Mucosa of descending colon (tissue), 3 donors: ENCODE measurements at regions not wholly inside any gene's neighbourhood (a gene's known extent, or its start where the extent isn't known, plus 50 kb on each side); places are given as distances from the start of the nearest gene placed in this dataset.

Experiments used
- ATAC-seq: fragments of 200-7000 bp; cut with Tn5 transposase; one replicate; pipeline ENCODE4 v1.9.1; 2020; ENCODE audit warnings: mild to moderate bottlenecking, moderate library complexity
- DNase-seq, 3 donors: peaks; one replicate each; pipeline ENCODE4 v3.0.0-alpha.2; 2020
- H3K36me3 ChIP-seq: fragments of 200-600 bp; one replicate; pipeline ENCODE4 v1.8.0; 2021; ENCODE audit warnings: low read depth, mild to moderate bottlenecking
- H3K4me1 ChIP-seq: fragments of 200-600 bp; one replicate; pipeline ENCODE4 v1.8.0; 2021; ENCODE audit warnings: low read depth, mild to moderate bottlenecking
- H3K4me3 ChIP-seq: fragments of 200-600 bp; one replicate; pipeline ENCODE4 v1.8.0; 2021; ENCODE audit warnings: mild to moderate bottlenecking
- H3K9me3 ChIP-seq: fragments of 200-600 bp; one replicate; pipeline ENCODE4 v1.8.0; 2021; ENCODE audit warnings: mild to moderate bottlenecking
- intact Hi-C, 2 donors: fragments of 100-400 bp; cut with DNase I in 1 of 2; cut with micrococcal nuclease in 1 of 2; formaldehyde crosslinking; loops; one replicate each; pipeline versions ENCODE4 v1.11.0 to v1.11.1; 2022; cut with DNase I, micrococcal nuclease
- TF ChIP-seq, protein P1 (sequence below): fragments of 200-600 bp; IDR thresholded peaks from one replicate; pipeline ENCODE4 v1.8.0; 2022; ENCODE audit warnings: antibody characterized with exemption, mild to moderate bottlenecking
- donor health status: DM: no; HTN: no; CAD: no; lungs with moderate emphysema.
- donor health status: DM: no; HTN: no; CAD: no.
- donor health status: DM: no; HTN: yes; CAD: no.

- Histone ChIP-seq H3K9me3 (no peaks in the 10 kb centered on the region), H3K4me3 (no peak overlapping the region), H3K36me3 (no peaks in the 10 kb centered on the region), H3K4me1 (no peaks in the 10 kb centered on the region)
- ATAC-seq: no peak
- TF ChIP-seq, protein P1, sequence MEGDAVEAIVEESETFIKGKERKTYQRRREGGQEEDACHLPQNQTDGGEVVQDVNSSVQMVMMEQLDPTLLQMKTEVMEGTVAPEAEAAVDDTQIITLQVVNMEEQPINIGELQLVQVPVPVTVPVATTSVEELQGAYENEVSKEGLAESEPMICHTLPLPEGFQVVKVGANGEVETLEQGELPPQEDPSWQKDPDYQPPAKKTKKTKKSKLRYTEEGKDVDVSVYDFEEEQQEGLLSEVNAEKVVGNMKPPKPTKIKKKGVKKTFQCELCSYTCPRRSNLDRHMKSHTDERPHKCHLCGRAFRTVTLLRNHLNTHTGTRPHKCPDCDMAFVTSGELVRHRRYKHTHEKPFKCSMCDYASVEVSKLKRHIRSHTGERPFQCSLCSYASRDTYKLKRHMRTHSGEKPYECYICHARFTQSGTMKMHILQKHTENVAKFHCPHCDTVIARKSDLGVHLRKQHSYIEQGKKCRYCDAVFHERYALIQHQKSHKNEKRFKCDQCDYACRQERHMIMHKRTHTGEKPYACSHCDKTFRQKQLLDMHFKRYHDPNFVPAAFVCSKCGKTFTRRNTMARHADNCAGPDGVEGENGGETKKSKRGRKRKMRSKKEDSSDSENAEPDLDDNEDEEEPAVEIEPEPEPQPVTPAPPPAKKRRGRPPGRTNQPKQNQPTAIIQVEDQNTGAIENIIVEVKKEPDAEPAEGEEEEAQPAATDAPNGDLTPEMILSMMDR: no peak
- intact Hi-C loops: no loop called here
- no peak for DNase-seq
Observed at GRCh38 chr2:238700117-238700457, 147.8 kb upstream of the TWIST2 start.

- intact Hi-C loops: no loop called here
- DNase-seq: no peak
- no peak overlapping the region for H3K4me3 ChIP-seq
- ATAC-seq: no peak
- no peaks in the 10 kb centered on the region for H3K36me3 ChIP-seq
- no peaks in the 10 kb centered on the region for H3K9me3 ChIP-seq
- no peaks in the 10 kb centered on the region for H3K4me1 ChIP-seq
- TF ChIP-seq, protein P1: no peak
Observed at GRCh38 chr2:238700506-238701340, 147.2 kb upstream of the TWIST2 start.

- ATAC-seq (no peak), DNase-seq (no peak)
- Histone ChIP-seq H3K36me3 (no peaks in the 10 kb centered on the region), H3K9me3 (no peaks in the 10 kb centered on the region), H3K4me1 (no peaks in the 10 kb centered on the region), H3K4me3 (no peak overlapping the region)
- TF ChIP-seq, protein P1: no peak
- intact Hi-C loops: no loop called here
Observed at GRCh38 chr2:238701341-238702206, 146.3 kb upstream of the TWIST2 start.

DNA sequence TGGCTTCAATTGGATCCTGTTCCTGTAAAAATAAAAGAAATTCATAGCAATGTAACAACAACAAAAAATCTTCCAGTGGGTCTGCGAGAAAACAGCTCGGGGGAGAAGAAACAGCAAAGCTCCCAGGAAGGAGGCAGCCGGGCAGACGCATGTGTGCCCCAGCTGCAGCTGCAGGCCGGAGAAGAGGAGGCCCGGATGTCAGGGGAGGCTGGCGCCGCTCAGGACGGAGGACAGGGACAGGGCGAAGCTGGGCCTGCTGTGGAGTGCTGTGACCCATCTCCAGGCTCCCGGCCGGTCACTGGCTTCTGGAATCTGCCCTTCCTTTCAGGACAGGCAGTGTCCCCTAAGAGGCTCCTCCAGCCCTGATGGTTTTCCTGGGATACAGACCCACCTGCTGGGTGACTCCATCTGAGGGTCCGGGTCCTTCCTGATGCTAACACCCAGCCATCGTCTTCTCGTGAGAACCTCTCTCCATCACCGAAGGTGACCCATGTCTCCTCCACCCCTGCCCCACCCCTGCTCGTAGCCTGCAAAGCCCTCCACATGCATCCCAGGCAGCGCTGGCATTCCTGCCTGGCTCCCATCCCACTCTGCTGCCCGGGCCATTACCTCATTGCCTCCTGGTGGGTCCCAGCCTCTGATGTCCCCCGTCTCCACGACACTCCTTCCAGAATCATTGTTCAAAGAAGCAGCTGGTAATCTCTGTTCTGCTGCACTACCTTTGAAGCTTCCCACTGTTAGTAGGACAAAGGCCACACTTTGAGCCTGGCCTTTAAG, 145.4 kb upstream of the TWIST2 start:
- H3K4me1 ChIP-seq: no peaks in the 10 kb centered on the region
- ATAC-seq (no peak), DNase-seq (no peak)
- no peak overlapping the region for H3K4me3 ChIP-seq
- TF ChIP-seq, protein P1: no peak
- no peaks in the 10 kb centered on the region for H3K9me3 ChIP-seq
- no peaks in the 10 kb centered on the region for H3K36me3 ChIP-seq
- intact Hi-C loops: no loop called here

GRCh38 chr2:238703053-238703415, 144.9 kb upstream of the TWIST2 start:
- intact Hi-C loops: no loop called here
- Histone ChIP-seq H3K4me1 (no peaks in the 10 kb centered on the region), H3K36me3 (no peaks in the 10 kb centered on the region), H3K4me3 (no peak overlapping the region), H3K9me3 (no peaks in the 10 kb centered on the region)
- ATAC-seq: no peak
- DNase-seq: no peak
- TF ChIP-seq, protein P1: no peak
